ENCODE measurements at regions not wholly inside any gene's neighbourhood (a gene's known extent, or its start where the extent isn't known, plus 50 kb on each side); places are given as distances from the start of the nearest gene placed in this dataset.
"Not testable (repeated sequence)": the region's sequence is repeated elsewhere in the genome, so short reads cannot be mapped to it uniquely, and the experiment has no call there.

GRCh38 chrY:13627323-13627722 lies 76.4 kb upstream of the TMSB4Y start:
- H3K4me1 ChIP-seq (ENCODE audit: control insufficient read depth in 2 of 3, insufficient read depth in 2 of 3, low read depth in 1 of 3, low read length in 3 of 3); DNase-seq; H3K36me3 ChIP-seq (ENCODE audit: control insufficient read depth in 2 of 3, insufficient read depth in 3 of 3, low read length in 3 of 3); FAIRE-seq; H3K9ac ChIP-seq (ENCODE audit: low read length in 3 of 3); intact Hi-C loops (cut with DNase I); H3K27ac ChIP-seq (ENCODE audit: low read depth in 2 of 2, low read length in 2 of 2); H3K4me3 ChIP-seq (ENCODE audit: low read length in 3 of 3); H3K27me3 ChIP-seq (ENCODE audit: control insufficient read depth, insufficient read depth, low read length); H3K9me3 ChIP-seq (ENCODE audit: control insufficient read depth in 2 of 3, insufficient read depth in 1 of 3, low read length in 3 of 3): not testable (repeated sequence)

GRCh38 chrY:13615943-13616304 lies 87.8 kb upstream of the TMSB4Y start:
- no peaks in the 10 kb centered on the region for H3K9me3 ChIP-seq (ENCODE audit: control insufficient read depth in 2 of 3, insufficient read depth in 1 of 3, low read length in 3 of 3)
- no peaks in the 10 kb centered on the region for H3K4me1 ChIP-seq (ENCODE audit: control insufficient read depth in 2 of 3, insufficient read depth in 2 of 3, low read depth in 1 of 3, low read length in 3 of 3)
- DNase-seq (no peak), FAIRE-seq (no peak)
- no peaks in the 10 kb centered on the region for H3K27me3 ChIP-seq (ENCODE audit: control insufficient read depth, insufficient read depth, low read length)
- H3K36me3 ChIP-seq (ENCODE audit: control insufficient read depth in 2 of 3, insufficient read depth in 3 of 3, low read length in 3 of 3): no peaks in the 10 kb centered on the region
- intact Hi-C loops (cut with DNase I): no loop called here
- no peak overlapping the region for H3K9ac ChIP-seq (ENCODE audit: low read length in 3 of 3)
- no peak for TF ChIP-seq CTCF (IDR thresholded peaks at IDR 0.05; ENCODE audit: borderline replicate concordance, extremely low read depth, insufficient read depth)
- no peak overlapping the region for H3K4me3 ChIP-seq (ENCODE audit: low read length in 3 of 3)
- H3K27ac ChIP-seq (ENCODE audit: low read depth in 2 of 2, low read length in 2 of 2): no peak overlapping the region

- H3K27me3 ChIP-seq (ENCODE audit: control insufficient read depth, insufficient read depth, low read length): no peaks in the 10 kb centered on the region
- no peaks in the 10 kb centered on the region for H3K9me3 ChIP-seq (ENCODE audit: control insufficient read depth in 2 of 3, insufficient read depth in 1 of 3, low read length in 3 of 3)
- TF ChIP-seq CTCF (IDR thresholded peaks at IDR 0.05; ENCODE audit: borderline replicate concordance, extremely low read depth, insufficient read depth): no peak
- H3K4me1 ChIP-seq (ENCODE audit: control insufficient read depth in 2 of 3, insufficient read depth in 2 of 3, low read depth in 1 of 3, low read length in 3 of 3): no peaks in the 10 kb centered on the region
- H3K4me3 ChIP-seq (ENCODE audit: low read length in 3 of 3): no peak overlapping the region
- H3K9ac ChIP-seq (ENCODE audit: low read length in 3 of 3): no peak overlapping the region
- intact Hi-C loops (cut with DNase I): no loop called here
- H3K36me3 ChIP-seq (ENCODE audit: control insufficient read depth in 2 of 3, insufficient read depth in 3 of 3, low read length in 3 of 3): no peaks in the 10 kb centered on the region
- FAIRE-seq (no peak), DNase-seq (no peak)
- H3K27ac ChIP-seq (ENCODE audit: low read depth in 2 of 2, low read length in 2 of 2): no peak overlapping the region
Measured at GRCh38 chrY:13615301-13615942, 88.3 kb upstream of the TMSB4Y start.

GRCh38 chrY:13612916-13613315 lies 90.8 kb upstream of the TMSB4Y start:
- H3K36me3 ChIP-seq (ENCODE audit: control insufficient read depth in 2 of 3, insufficient read depth in 3 of 3, low read length in 3 of 3): no peaks in the 10 kb centered on the region
- no peak overlapping the region for H3K9ac ChIP-seq (ENCODE audit: low read length in 3 of 3)
- no peak for DNase-seq
- H3K4me1 ChIP-seq (ENCODE audit: control insufficient read depth in 2 of 3, insufficient read depth in 2 of 3, low read depth in 1 of 3, low read length in 3 of 3): no peaks in the 10 kb centered on the region
- no peak overlapping the region for H3K4me3 ChIP-seq (ENCODE audit: low read length in 3 of 3)
- no peak for FAIRE-seq
- H3K9me3 ChIP-seq (ENCODE audit: control insufficient read depth in 2 of 3, insufficient read depth in 1 of 3, low read length in 3 of 3): no peaks in the 10 kb centered on the region
- no peak overlapping the region for H3K27ac ChIP-seq (ENCODE audit: low read depth in 2 of 2, low read length in 2 of 2)
- no peak for TF ChIP-seq CTCF (IDR thresholded peaks at IDR 0.05; ENCODE audit: borderline replicate concordance, extremely low read depth, insufficient read depth)
- no peaks in the 10 kb centered on the region for H3K27me3 ChIP-seq (ENCODE audit: control insufficient read depth, insufficient read depth, low read length)
- intact Hi-C loops (cut with DNase I): no loop called here
